ENCODE measurements at regions not wholly inside any gene's neighbourhood (a gene's known extent, or its start where the extent isn't known, plus 50 kb on each side); places are given as distances from the start of the nearest gene placed in this dataset.

GRCh38 chr6:47114460-47114859, 72.3 kb upstream of the ADGRF1 start:
- no peak for TF ChIP-seq CTCF (IDR thresholded peaks at IDR 0.05)
- H3K27ac ChIP-seq, result no peak overlapping the region

GRCh38 chr6:47112317-47112716, 70.2 kb upstream of the ADGRF1 start:
- DNase-seq (ENCODE audit: low spot score), result no peak
- no peak overlapping the region for H3K4me3 ChIP-seq
- H3K27ac ChIP-seq, result no peak overlapping the region
- no peak for TF ChIP-seq CTCF (IDR thresholded peaks at IDR 0.05)
- no peaks in the 10 kb centered on the region for H3K36me3 ChIP-seq
- no peaks in the 10 kb centered on the region for H3K4me1 ChIP-seq
- H3K9me3 ChIP-seq, result no peaks in the 10 kb centered on the region
- H3K27me3 ChIP-seq, result no peaks in the 10 kb centered on the region

More at GRCh38 chr6:47114460-47114859, 72.3 kb upstream of the ADGRF1 start:
- no peak for DNase-seq (ENCODE audit: low spot score)
- no peaks in the 10 kb centered on the region for H3K4me1 ChIP-seq
- no peaks in the 10 kb centered on the region for H3K27me3 ChIP-seq
- H3K36me3 ChIP-seq, result no peaks in the 10 kb centered on the region
- H3K4me3 ChIP-seq, result no peak overlapping the region
- no peaks in the 10 kb centered on the region for H3K9me3 ChIP-seq

GRCh38 chr6:47111685-47112084, 69.6 kb upstream of the ADGRF1 start:
- no peak overlapping the region for H3K4me3 ChIP-seq
- no peak overlapping the region for H3K27ac ChIP-seq
- no peak for TF ChIP-seq CTCF (IDR thresholded peaks at IDR 0.05)

GRCh38 chr6:47109281-47109680, 67.1 kb upstream of the ADGRF1 start:
- DNase-seq (ENCODE audit: low spot score), result no peak
- H3K4me3 ChIP-seq, result no peak overlapping the region
- no peak overlapping the region for H3K27ac ChIP-seq
- H3K9me3 ChIP-seq, result no peaks in the 10 kb centered on the region
- H3K27me3 ChIP-seq, result no peaks in the 10 kb centered on the region
- H3K36me3 ChIP-seq, result no peaks in the 10 kb centered on the region
- no peaks in the 10 kb centered on the region for H3K4me1 ChIP-seq
- TF ChIP-seq CTCF (IDR thresholded peaks at IDR 0.05), result no peak

More at GRCh38 chr6:47111685-47112084, 69.6 kb upstream of the ADGRF1 start:
- no peak for DNase-seq (ENCODE audit: low spot score)
- Histone ChIP-seq H3K27me3 (no peaks in the 10 kb centered on the region), H3K9me3 (no peaks in the 10 kb centered on the region), H3K4me1 (no peaks in the 10 kb centered on the region), H3K36me3 (no peaks in the 10 kb centered on the region)

GRCh38 chr6:47106721-47107197, 64.6 kb upstream of the ADGRF1 start:
- no peak for DNase-seq (ENCODE audit: low spot score)
- Histone ChIP-seq H3K4me1 (no peaks in the 10 kb centered on the region), H3K9me3 (no peaks in the 10 kb centered on the region), H3K27me3 (no peaks in the 10 kb centered on the region), H3K36me3 (no peaks in the 10 kb centered on the region), H3K27ac (no peak overlapping the region), H3K4me3 (no peak overlapping the region)
- TF ChIP-seq CTCF (IDR thresholded peaks at IDR 0.05), result no peak

GRCh38 chr6:47106216-47106615, 64.1 kb upstream of the ADGRF1 start:
- Histone ChIP-seq H3K4me3 (no peak overlapping the region), H3K36me3 (no peaks in the 10 kb centered on the region)
- no peak for TF ChIP-seq CTCF (IDR thresholded peaks at IDR 0.05)

More at GRCh38 chr6:47106216-47106615, 64.1 kb upstream of the ADGRF1 start:
- Histone ChIP-seq H3K9me3 (no peaks in the 10 kb centered on the region), H3K27ac (no peak overlapping the region), H3K4me1 (no peaks in the 10 kb centered on the region), H3K27me3 (no peaks in the 10 kb centered on the region)
- no peak for DNase-seq (ENCODE audit: low spot score)
